ENCODE measurements at regions not wholly inside any gene's neighbourhood (a gene's known extent, or its start where the extent isn't known, plus 50 kb on each side); places are given as distances from the start of the nearest gene placed in this dataset.

DNA sequence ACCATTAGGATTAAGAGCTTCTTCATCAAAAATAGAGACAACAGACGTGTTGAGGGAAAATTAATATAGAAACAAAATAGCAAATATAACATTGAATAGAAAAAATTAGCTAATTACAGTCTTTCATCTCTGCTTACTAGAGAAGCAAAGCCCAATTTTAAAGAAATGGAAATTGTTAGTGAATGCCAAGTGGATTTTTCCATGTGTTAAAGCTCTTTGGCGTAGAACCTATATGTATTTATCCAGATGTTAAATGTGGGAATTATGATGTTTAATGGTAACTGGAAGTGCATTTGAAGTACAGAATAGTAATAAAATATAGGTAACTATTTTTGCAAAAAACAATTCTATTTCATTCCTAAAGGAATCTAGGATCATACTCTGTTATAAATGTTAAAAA is 212.0 kb upstream of the COL3A1 start:
- Mint-ChIP-seq H3K4me1 (ENCODE audit: unreplicated experiment) (peaks cover 12% of the 10 kb centered on the region), H3K36me3 (ENCODE audit: unreplicated experiment) (peaks cover 6% of the 10 kb centered on the region), H3K27me3 (ENCODE audit: unreplicated experiment) (no peaks in the 10 kb centered on the region), H3K9me3 (ENCODE audit: unreplicated experiment) (peaks cover 22% of the 10 kb centered on the region), H3K4me3 (ENCODE audit: unreplicated experiment) (no peak overlapping the region), H3K27ac (ENCODE audit: unreplicated experiment) (no peak overlapping the region)
- DNase-seq (ENCODE audit: extremely low spot score, unreplicated experiment): no peak
- TF ChIP-seq, protein P1, sequence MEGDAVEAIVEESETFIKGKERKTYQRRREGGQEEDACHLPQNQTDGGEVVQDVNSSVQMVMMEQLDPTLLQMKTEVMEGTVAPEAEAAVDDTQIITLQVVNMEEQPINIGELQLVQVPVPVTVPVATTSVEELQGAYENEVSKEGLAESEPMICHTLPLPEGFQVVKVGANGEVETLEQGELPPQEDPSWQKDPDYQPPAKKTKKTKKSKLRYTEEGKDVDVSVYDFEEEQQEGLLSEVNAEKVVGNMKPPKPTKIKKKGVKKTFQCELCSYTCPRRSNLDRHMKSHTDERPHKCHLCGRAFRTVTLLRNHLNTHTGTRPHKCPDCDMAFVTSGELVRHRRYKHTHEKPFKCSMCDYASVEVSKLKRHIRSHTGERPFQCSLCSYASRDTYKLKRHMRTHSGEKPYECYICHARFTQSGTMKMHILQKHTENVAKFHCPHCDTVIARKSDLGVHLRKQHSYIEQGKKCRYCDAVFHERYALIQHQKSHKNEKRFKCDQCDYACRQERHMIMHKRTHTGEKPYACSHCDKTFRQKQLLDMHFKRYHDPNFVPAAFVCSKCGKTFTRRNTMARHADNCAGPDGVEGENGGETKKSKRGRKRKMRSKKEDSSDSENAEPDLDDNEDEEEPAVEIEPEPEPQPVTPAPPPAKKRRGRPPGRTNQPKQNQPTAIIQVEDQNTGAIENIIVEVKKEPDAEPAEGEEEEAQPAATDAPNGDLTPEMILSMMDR (IDR thresholded peaks at IDR 0.05): no peak

DNA sequence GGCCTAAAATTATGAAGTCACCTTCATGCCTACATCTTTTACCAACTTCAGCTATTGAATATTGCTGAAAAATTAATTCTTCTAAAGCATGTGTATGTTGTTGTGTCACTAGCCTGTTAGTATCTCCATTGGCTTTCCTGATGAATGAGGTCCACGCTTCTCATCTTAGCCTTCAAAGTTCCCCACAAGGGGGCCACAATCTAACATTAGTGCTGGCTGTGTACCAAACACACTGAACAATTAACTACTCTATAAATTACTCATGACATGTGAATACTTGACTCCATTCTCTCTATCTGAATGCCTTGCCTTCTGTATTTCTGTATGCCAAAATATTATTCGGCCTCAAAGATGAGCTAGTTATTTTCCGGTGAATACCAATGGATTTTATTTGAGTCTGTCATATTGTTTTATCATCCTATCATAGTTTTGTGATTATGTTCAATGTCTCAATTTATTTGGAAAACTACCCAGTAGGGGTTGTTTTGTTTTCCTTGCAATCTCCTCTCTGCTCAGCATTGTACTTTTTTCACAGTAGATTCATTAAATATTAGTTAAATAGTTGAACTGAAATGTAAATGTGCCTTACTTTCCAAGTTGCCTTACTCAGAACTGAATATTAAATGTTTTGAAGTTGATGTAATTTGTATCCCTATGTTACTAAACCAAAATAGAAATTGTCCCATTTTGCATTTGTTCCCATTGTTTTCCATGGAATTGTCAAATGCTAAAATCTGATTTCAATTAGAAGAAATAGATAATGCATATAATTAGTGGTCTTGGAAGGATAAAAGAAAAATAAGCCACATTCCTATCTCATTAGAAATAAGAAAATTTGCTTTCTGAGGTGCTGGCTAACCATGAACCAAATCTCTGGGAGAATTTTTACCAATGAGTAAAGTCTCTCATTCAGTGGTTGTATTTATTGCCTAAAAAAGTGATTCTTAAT is 208.4 kb upstream of the COL3A1 start:
- TF ChIP-seq, protein P1 (IDR thresholded peaks at IDR 0.05): peak; percentile 41
- H3K4me1 Mint-ChIP-seq (ENCODE audit: unreplicated experiment): peaks cover 12% of the 10 kb centered on the region
- H3K27me3 Mint-ChIP-seq (ENCODE audit: unreplicated experiment): no peaks in the 10 kb centered on the region
- no peaks in the 10 kb centered on the region for H3K36me3 Mint-ChIP-seq (ENCODE audit: unreplicated experiment)
- DNase-seq (ENCODE audit: extremely low spot score, unreplicated experiment): no peak
- H3K27ac Mint-ChIP-seq (ENCODE audit: unreplicated experiment): no peak overlapping the region
- H3K4me3 Mint-ChIP-seq (ENCODE audit: unreplicated experiment): no peak overlapping the region
- H3K9me3 Mint-ChIP-seq (ENCODE audit: unreplicated experiment): peaks cover 4% of the 10 kb centered on the region

DNA sequence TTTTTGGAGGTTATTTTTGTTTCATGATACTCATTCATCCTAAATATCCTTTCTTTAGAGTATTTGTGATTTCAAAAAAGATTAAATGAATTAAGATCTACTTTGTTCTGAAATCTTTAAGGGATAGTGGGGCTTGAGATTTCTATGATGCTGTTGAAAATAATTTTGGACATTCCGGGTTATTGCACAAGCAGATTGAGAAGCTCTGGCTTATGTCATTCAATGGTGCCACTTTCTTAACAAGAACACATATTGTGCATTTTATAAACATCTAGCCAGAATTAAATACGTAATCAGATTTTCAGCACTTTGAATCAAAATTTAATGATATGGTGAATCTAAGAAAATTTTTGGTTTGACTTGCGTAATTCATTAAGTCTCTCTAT is 207.7 kb upstream of the COL3A1 start:
- Mint-ChIP-seq H3K27ac (ENCODE audit: unreplicated experiment) (no peak overlapping the region), H3K36me3 (ENCODE audit: unreplicated experiment) (no peaks in the 10 kb centered on the region), H3K4me1 (ENCODE audit: unreplicated experiment) (peaks cover 12% of the 10 kb centered on the region), H3K27me3 (ENCODE audit: unreplicated experiment) (no peaks in the 10 kb centered on the region), H3K4me3 (ENCODE audit: unreplicated experiment) (no peak overlapping the region), H3K9me3 (ENCODE audit: unreplicated experiment) (peaks cover 4% of the 10 kb centered on the region)
- TF ChIP-seq, protein P1 (IDR thresholded peaks at IDR 0.05): no peak
- DNase-seq (ENCODE audit: extremely low spot score, unreplicated experiment): no peak

DNA sequence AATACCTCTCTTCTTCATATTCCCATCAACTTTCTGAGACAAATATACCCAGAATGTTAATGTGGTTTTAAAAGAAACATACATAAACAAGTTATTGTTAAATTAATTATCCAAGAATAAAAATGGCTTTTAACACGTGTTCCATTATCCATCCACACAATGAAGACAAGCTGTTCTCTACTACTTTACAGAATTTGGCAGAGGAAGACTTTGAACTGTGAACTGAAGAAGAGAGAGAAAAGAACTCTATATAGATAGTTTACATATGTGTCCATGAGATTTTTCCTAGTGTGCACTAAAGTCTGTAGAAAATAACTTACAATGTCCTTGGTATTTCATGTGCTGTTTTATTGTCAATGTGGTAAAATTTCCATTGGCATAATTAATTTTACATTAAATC is 207.0 kb upstream of the COL3A1 start:
- H3K27me3 Mint-ChIP-seq (ENCODE audit: unreplicated experiment): no peaks in the 10 kb centered on the region
- H3K27ac Mint-ChIP-seq (ENCODE audit: unreplicated experiment): no peak overlapping the region
- H3K9me3 Mint-ChIP-seq (ENCODE audit: unreplicated experiment): peaks cover 4% of the 10 kb centered on the region
- DNase-seq (ENCODE audit: extremely low spot score, unreplicated experiment): no peak
- TF ChIP-seq, protein P1 (IDR thresholded peaks at IDR 0.05): no peak
- H3K4me1 Mint-ChIP-seq (ENCODE audit: unreplicated experiment): peaks cover 12% of the 10 kb centered on the region
- H3K4me3 Mint-ChIP-seq (ENCODE audit: unreplicated experiment): no peak overlapping the region
- H3K36me3 Mint-ChIP-seq (ENCODE audit: unreplicated experiment): peaks cover 2% of the 10 kb centered on the region

DNA sequence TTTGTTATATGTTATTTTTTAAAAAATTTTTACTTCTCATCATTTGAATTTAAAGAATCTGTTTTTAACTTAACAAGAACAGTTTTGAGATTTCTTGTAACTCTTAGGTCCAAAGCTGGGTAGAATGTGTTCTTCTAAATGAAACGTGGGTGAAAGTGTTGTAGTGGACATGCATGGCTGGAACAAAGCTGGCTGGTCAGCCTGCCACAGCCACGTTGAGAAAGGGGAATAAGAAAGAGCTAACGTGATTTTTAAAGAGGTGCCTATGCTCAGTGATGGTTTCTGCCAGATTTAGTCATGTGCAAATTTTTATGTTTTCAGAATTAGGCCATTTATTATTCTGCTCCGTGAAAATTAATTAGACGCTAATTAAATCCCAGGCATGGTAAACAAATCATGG is 203.9 kb upstream of the COL3A1 start:
- no peak overlapping the region for H3K4me3 Mint-ChIP-seq (ENCODE audit: unreplicated experiment)
- peaks cover 23% of the 10 kb centered on the region for H3K4me1 Mint-ChIP-seq (ENCODE audit: unreplicated experiment)
- no peak overlapping the region for H3K27ac Mint-ChIP-seq (ENCODE audit: unreplicated experiment)
- TF ChIP-seq, protein P1 (IDR thresholded peaks at IDR 0.05): no peak
- no peak for DNase-seq (ENCODE audit: extremely low spot score, unreplicated experiment)
- peaks cover 4% of the 10 kb centered on the region for H3K9me3 Mint-ChIP-seq (ENCODE audit: unreplicated experiment)
- H3K27me3 Mint-ChIP-seq (ENCODE audit: unreplicated experiment): no peaks in the 10 kb centered on the region
- H3K36me3 Mint-ChIP-seq (ENCODE audit: unreplicated experiment): peaks cover 3% of the 10 kb centered on the region

All from osteocyte (in vitro differentiated cells).